Gastrocnemius medialis (tissue), 4 donors: ENCODE measurements at regions not wholly inside any gene's neighbourhood (a gene's known extent, or its start where the extent isn't known, plus 50 kb on each side); places are given as distances from the start of the nearest gene placed in this dataset.

ENCODE experiments used
- ATAC-seq, 2 donors: fragments of 150-250 bp; one replicate each; pipeline ENCODE4 v1.9.1; 2016
- DNase-seq, 2 donors: peaks; one replicate each; pipeline ENCODE4 v3.0.0-alpha.2; 2019
- H3K27ac ChIP-seq, 4 donors: fragments of 200-600 bp; sonication (generic); 1 replicate in 1 of 4; 2 replicates in 3 of 4; pipeline ENCODE4 v1.5.1; 2016 to 2018; ENCODE audit warnings: mild to moderate bottlenecking in 2 of 4, moderate library complexity in 1 of 4
- H3K27me3 ChIP-seq, 3 donors: fragments of 200-600 bp; sonication (generic) in 2 of 3; 1 replicate in 1 of 3; 2 replicates in 2 of 3; pipeline versions ENCODE4 v1.5.1 to v1.6.0; 2016 to 2019; ENCODE audit warnings: mild to moderate bottlenecking in 1 of 3, moderate library complexity in 1 of 3
- H3K36me3 ChIP-seq, 2 donors: fragments of 200-600 bp; sonication (generic) in 1 of 2; one replicate each; pipeline ENCODE4 v1.5.1; 2017 to 2018
- H3K4me1 ChIP-seq, 2 donors: fragments of 200-600 bp; sonication (generic) in 1 of 2; one replicate each; pipeline ENCODE4 v1.5.1; 2016 to 2017; ENCODE audit warnings: mild to moderate bottlenecking in 2 of 2
- H3K4me3 ChIP-seq, 4 donors: fragments of 200-600 bp; sonication (generic) in 3 of 4; 1 replicate in 1 of 4; 2 replicates in 3 of 4; pipeline ENCODE4 v1.5.1; 2016 to 2019; ENCODE audit warnings: mild to moderate bottlenecking in 2 of 4
- H3K9me3 ChIP-seq, 3 donors: fragments of 200-600 bp; sonication (generic) in 2 of 3; 1 replicate in 1 of 3; 2 replicates in 2 of 3; pipeline ENCODE4 v1.5.1; 2016 to 2019
- POLR2A ChIP-seq, 2 donors: fragments of 450-650 bp; IDR thresholded peaks; one replicate each; pipeline ENCODE4 v1.6.1; 2017; ENCODE audit warnings: antibody characterized with exemption in 2 of 2, mild to moderate bottlenecking in 2 of 2, moderate library complexity in 2 of 2
- in situ Hi-C, 4 donors: fragments of 200-750 bp; cut with MboI; loops; one replicate each; pipeline versions ENCODE4 v1.15.0 to v1.8.0; 2017; ENCODE audit warnings: low sequenced_read_pairs in 4 of 4
- intact Hi-C: fragments of 100-400 bp; cut with DNase I; formaldehyde crosslinking; loops from one replicate; pipeline ENCODE4 v1.15.1; 2023; ENCODE audit warnings: low total_unique reads
- TF ChIP-seq, protein P1 (sequence below), 5 experiments: fragments of 450-650 bp in 3 of 5; fragments of 200-600 bp in 2 of 5; sonication (generic) in 2 of 5; IDR thresholded peaks in 4 of 5; conservative IDR thresholded peaks in 1 of 5; 1 replicate in 4 of 5; 2 replicates in 1 of 5; pipeline ENCODE4 v1.5.1; 2016 to 2019; ENCODE audit warnings: antibody characterized with exemption in 5 of 5, mild to moderate bottlenecking in 3 of 5, moderate library complexity in 3 of 5

DNA sequence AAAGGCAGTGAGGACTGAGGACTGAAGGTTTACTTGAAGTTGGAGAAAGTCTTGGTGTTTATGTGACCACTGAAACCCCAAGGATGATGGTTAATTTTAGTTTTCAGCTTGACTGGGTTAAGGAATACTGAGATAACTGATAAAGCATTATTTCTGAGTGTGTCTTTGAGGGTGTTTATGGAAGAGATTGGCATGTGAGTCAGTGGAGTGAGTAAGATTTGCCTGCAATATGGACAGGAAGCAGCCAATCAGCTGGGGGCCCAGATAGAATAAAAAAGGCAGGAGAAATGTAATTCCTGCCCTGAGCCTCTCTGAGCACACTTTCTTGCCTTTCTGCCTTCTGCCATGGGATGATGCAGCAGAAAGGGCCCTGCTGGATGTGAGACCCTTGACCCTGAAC, 92.4 kb downstream of the KBTBD8 start:
- H3K27ac ChIP-seq = no peak overlapping the region
- in situ Hi-C loops = no loop called here
- no peak overlapping the region for H3K4me3 ChIP-seq
- no peaks in the 10 kb centered on the region for H3K4me1 ChIP-seq
- no peaks in the 10 kb centered on the region for H3K9me3 ChIP-seq
- H3K36me3 ChIP-seq = no peaks in the 10 kb centered on the region
- ATAC-seq = no peak
- DNase-seq = no peak
- no peaks in the 10 kb centered on the region for H3K27me3 ChIP-seq
- TF ChIP-seq, protein P1, sequence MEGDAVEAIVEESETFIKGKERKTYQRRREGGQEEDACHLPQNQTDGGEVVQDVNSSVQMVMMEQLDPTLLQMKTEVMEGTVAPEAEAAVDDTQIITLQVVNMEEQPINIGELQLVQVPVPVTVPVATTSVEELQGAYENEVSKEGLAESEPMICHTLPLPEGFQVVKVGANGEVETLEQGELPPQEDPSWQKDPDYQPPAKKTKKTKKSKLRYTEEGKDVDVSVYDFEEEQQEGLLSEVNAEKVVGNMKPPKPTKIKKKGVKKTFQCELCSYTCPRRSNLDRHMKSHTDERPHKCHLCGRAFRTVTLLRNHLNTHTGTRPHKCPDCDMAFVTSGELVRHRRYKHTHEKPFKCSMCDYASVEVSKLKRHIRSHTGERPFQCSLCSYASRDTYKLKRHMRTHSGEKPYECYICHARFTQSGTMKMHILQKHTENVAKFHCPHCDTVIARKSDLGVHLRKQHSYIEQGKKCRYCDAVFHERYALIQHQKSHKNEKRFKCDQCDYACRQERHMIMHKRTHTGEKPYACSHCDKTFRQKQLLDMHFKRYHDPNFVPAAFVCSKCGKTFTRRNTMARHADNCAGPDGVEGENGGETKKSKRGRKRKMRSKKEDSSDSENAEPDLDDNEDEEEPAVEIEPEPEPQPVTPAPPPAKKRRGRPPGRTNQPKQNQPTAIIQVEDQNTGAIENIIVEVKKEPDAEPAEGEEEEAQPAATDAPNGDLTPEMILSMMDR (IDR thresholded peaks at IDR 0.05 in 4 of 5, conservative IDR thresholded peaks at IDR 0.05 in 1 of 5) = no peak
- no peak for TF ChIP-seq POLR2A (IDR thresholded peaks at IDR 0.05)
- intact Hi-C loops = no loop called here

DNA sequence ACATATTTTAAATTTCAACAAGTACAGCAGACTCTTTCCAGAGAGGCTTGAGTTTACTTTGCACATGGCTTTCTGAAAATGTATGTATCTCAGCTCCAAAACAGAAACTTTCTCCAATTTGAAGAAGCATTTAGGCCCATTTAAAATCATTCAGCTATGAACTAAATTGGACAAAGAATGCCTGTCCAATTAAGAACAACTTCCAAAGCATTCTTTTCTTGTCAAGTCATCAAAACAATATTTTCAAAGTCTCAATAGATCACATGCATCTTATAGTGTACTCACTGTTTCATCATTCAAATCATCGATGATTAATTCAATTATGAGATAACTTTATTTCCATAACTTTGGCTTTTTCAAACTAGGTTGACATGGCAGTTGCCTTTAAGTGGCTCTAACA, 95.2 kb downstream of the KBTBD8 start:
- Histone ChIP-seq H3K27ac (no peak overlapping the region), H3K9me3 (no peaks in the 10 kb centered on the region), H3K27me3 (no peaks in the 10 kb centered on the region), H3K36me3 (no peaks in the 10 kb centered on the region), H3K4me3 (no peak overlapping the region), H3K4me1 (no peaks in the 10 kb centered on the region)
- DNase-seq (no peak), ATAC-seq (no peak)
- intact Hi-C loops = no loop called here
- TF ChIP-seq POLR2A (IDR thresholded peaks at IDR 0.05) = no peak
- TF ChIP-seq, protein P1 (IDR thresholded peaks at IDR 0.05 in 4 of 5, conservative IDR thresholded peaks at IDR 0.05 in 1 of 5) = no peak
- in situ Hi-C loops = no loop called here

DNA sequence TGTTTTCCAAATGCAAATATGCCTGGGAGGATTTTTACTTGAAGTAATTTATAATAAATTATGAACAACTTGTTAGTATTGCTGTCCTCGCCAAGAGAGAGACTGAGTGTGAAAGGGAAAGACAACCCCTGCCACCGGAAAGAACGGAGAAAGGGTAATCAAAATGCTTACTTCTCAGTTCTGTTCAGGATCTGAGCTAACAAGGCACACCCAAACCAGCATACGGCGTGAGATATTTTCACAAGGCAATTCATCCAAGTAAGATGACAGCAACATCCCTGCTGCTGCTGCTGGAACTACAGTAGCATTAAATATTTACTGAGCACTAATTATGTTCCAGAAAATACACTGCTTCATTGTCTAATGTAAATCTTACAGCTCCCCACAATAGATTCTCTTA, 96.1 kb downstream of the KBTBD8 start:
- intact Hi-C loops = no loop called here

DNA sequence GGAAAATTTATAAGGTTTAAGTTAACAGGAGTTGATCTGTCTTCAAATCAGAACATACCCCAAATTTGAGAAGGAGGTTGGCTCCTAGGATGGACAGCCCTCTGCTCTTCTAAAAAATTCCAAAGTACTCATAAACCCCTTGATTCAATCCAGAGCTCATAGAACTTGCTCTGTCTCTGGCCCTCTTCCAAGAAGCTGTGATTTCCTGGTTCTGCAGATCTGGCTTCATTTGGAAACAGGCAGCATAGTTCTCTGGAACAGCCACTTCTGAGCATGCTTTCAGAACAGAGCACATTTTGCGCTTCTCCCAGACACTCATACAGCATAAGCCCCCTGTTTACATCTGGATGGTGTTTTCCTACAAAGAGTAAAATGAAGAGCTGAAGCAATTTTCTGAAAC, 96.7 kb downstream of the KBTBD8 start:
- H3K9me3 ChIP-seq = no peaks in the 10 kb centered on the region
- H3K36me3 ChIP-seq = no peaks in the 10 kb centered on the region
- DNase-seq (no peak), ATAC-seq (no peak)
- no peaks in the 10 kb centered on the region for H3K27me3 ChIP-seq
- TF ChIP-seq, protein P1 (IDR thresholded peaks at IDR 0.05 in 4 of 5, conservative IDR thresholded peaks at IDR 0.05 in 1 of 5) = no peak
- TF ChIP-seq POLR2A (IDR thresholded peaks at IDR 0.05) = no peak
- H3K27ac ChIP-seq = no peak overlapping the region
- in situ Hi-C loops = no loop called here
- no peak overlapping the region for H3K4me3 ChIP-seq
- no peaks in the 10 kb centered on the region for H3K4me1 ChIP-seq
- intact Hi-C loops = no loop called here

More for the DNA sequence above, 96.1 kb downstream of the KBTBD8 start:
- in situ Hi-C loops = no loop called here
- no peaks in the 10 kb centered on the region for H3K4me1 ChIP-seq
- H3K4me3 ChIP-seq = no peak overlapping the region
- no peaks in the 10 kb centered on the region for H3K9me3 ChIP-seq
- ATAC-seq = no peak
- H3K27ac ChIP-seq = no peak overlapping the region
- H3K36me3 ChIP-seq = no peaks in the 10 kb centered on the region
- DNase-seq = no peak
- TF ChIP-seq POLR2A (IDR thresholded peaks at IDR 0.05) = no peak
- TF ChIP-seq, protein P1 (IDR thresholded peaks at IDR 0.05 in 4 of 5, conservative IDR thresholded peaks at IDR 0.05 in 1 of 5) = no peak
- no peaks in the 10 kb centered on the region for H3K27me3 ChIP-seq

DNA sequence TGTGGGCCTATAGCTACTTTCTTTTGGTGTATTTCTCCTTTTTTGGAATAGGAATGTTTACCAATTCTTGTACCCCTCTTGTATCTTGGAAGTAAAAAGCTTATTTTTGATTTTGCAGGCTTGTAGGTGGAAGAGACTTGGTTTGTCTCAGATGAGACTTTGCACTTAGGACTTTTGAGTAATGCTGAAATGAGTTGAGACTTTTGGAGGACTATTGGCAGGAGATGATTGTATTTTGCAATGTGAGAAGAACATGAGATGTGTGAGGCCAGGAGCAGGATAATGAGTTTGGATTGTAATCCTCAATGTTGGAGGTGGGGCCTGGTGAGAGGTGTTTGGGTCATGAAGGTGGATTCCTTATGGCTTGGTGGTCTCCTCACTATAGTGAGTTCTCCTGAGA, 106.3 kb downstream of the KBTBD8 start:
- in situ Hi-C loops (loop anchor here in 3 of 4 donors (25.0 kb wide), 1 partner anchor 1783 kb away; no protein-coding TSS in a partner anchor), intact Hi-C loops (no loop called here)
- no peak overlapping the region for H3K4me3 ChIP-seq
- ATAC-seq (no peak), DNase-seq (no peak)
- TF ChIP-seq POLR2A (IDR thresholded peaks at IDR 0.05) = no peak
- TF ChIP-seq, protein P1 (IDR thresholded peaks at IDR 0.05 in 4 of 5, conservative IDR thresholded peaks at IDR 0.05 in 1 of 5) = no peak
- no peaks in the 10 kb centered on the region for H3K36me3 ChIP-seq
- no peaks in the 10 kb centered on the region for H3K27me3 ChIP-seq
- H3K9me3 ChIP-seq = no peaks in the 10 kb centered on the region
- peaks cover 0 to 3% of the 10 kb centered on the region in 2 donors for H3K4me1 ChIP-seq
- no peak overlapping the region for H3K27ac ChIP-seq
